ENCODE measurements at regions not wholly inside any gene's neighbourhood (a gene's known extent, or its start where the extent isn't known, plus 50 kb on each side); places are given as distances from the start of the nearest gene placed in this dataset.

DNA sequence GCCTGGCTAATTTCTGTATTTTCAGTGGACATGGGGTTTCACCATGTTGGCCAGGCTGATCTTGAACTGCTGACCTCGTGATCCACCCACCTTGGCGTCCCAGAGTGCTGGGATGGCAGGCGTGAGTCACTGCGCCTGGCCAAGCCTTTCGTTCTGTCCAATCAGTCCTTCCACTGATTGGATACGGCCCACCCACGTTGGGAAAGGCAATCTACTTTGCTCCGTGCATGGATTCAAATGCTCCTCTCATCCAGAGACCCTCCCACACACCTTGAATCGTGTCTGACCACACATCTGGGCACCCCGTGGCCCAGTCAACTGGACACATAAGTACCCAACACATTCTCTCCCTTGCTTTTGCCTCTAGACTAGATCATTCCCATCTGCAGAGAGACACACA lies 74.9 kb downstream of the CRLF2 start:
- TF ChIP-seq, protein P1, sequence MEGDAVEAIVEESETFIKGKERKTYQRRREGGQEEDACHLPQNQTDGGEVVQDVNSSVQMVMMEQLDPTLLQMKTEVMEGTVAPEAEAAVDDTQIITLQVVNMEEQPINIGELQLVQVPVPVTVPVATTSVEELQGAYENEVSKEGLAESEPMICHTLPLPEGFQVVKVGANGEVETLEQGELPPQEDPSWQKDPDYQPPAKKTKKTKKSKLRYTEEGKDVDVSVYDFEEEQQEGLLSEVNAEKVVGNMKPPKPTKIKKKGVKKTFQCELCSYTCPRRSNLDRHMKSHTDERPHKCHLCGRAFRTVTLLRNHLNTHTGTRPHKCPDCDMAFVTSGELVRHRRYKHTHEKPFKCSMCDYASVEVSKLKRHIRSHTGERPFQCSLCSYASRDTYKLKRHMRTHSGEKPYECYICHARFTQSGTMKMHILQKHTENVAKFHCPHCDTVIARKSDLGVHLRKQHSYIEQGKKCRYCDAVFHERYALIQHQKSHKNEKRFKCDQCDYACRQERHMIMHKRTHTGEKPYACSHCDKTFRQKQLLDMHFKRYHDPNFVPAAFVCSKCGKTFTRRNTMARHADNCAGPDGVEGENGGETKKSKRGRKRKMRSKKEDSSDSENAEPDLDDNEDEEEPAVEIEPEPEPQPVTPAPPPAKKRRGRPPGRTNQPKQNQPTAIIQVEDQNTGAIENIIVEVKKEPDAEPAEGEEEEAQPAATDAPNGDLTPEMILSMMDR (conservative IDR thresholded peaks at IDR 0.05; ENCODE audit: low read depth in 2 of 2), result no peak
- no peak for TF ChIP-seq EZH2 (IDR thresholded peaks at IDR 0.05; ENCODE audit: low read depth, unreplicated experiment)

Measured in GM23338 (cell line).